ENCODE measurements at regions not wholly inside any gene's neighbourhood (a gene's known extent, or its start where the extent isn't known, plus 50 kb on each side); places are given as distances from the start of the nearest gene placed in this dataset.

- H3K4me1 ChIP-seq (ENCODE audit: control insufficient read depth in 1 of 2, low read depth in 2 of 2): peaks cover 27 to 37% of the 10 kb centered on the region in 2 donors
- TF ChIP-seq CTCF (IDR thresholded peaks at IDR 0.05): no peak
- no peak for ATAC-seq (ENCODE audit: insufficient number of reproducible peaks, low FRiP score, low read depth)
- H3K9me3 ChIP-seq: no peaks in the 10 kb centered on the region
- H3K27ac ChIP-seq: no peak overlapping the region
- H3K27me3 ChIP-seq (replicated peaks; ENCODE audit: insufficient read depth): no peaks in the 10 kb centered on the region
- DNase-seq (ENCODE audit: low spot score): no peak
- H3K36me3 ChIP-seq: no peaks in the 10 kb centered on the region
- H3K4me3 ChIP-seq: no peak overlapping the region
Measured at GRCh38 chr14:71665157-71665556, 267.1 kb upstream of the RGS6 start.

- H3K36me3 ChIP-seq: no peaks in the 10 kb centered on the region
- no peak for ATAC-seq (ENCODE audit: insufficient number of reproducible peaks, low FRiP score, low read depth)
- no peak overlapping the region for H3K27ac ChIP-seq
- H3K4me1 ChIP-seq (ENCODE audit: control insufficient read depth in 1 of 2, low read depth in 2 of 2): peaks cover 30 to 43% of the 10 kb centered on the region in 2 donors
- H3K27me3 ChIP-seq (replicated peaks; ENCODE audit: insufficient read depth): no peaks in the 10 kb centered on the region
- no peak for TF ChIP-seq CTCF (IDR thresholded peaks at IDR 0.05)
- H3K4me3 ChIP-seq: no peak overlapping the region
- no peak for DNase-seq (ENCODE audit: low spot score)
- H3K9me3 ChIP-seq: no peaks in the 10 kb centered on the region
Measured at GRCh38 chr14:71665781-71666180, 266.4 kb upstream of the RGS6 start.

- H3K27ac ChIP-seq: no peak overlapping the region
- TF ChIP-seq CTCF (IDR thresholded peaks at IDR 0.05): no peak
Measured at GRCh38 chr14:71666571-71667145, 265.6 kb upstream of the RGS6 start.

GRCh38 chr14:71668186-71668912 is 263.9 kb upstream of the RGS6 start:
- ATAC-seq (ENCODE audit: insufficient number of reproducible peaks, low FRiP score, low read depth) (no peak), DNase-seq (ENCODE audit: low spot score) (no peak)
- Histone ChIP-seq H3K4me3 (peak overlapping the region; percentile 18), H3K36me3 (peaks cover 3% of the 10 kb centered on the region), H3K27ac (peak overlapping the region; percentile 65 to 73), H3K9me3 (no peaks in the 10 kb centered on the region), H3K4me1 (ENCODE audit: control insufficient read depth in 1 of 2, low read depth in 2 of 2) (peaks cover 30 to 43% of the 10 kb centered on the region in 2 donors), H3K27me3 (replicated peaks; ENCODE audit: insufficient read depth) (no peaks in the 10 kb centered on the region)
- no peak for TF ChIP-seq CTCF (IDR thresholded peaks at IDR 0.05)

More at GRCh38 chr14:71666571-71667145, 265.6 kb upstream of the RGS6 start:
- H3K36me3 ChIP-seq: peaks cover 1% of the 10 kb centered on the region
- H3K27me3 ChIP-seq (replicated peaks; ENCODE audit: insufficient read depth): no peaks in the 10 kb centered on the region
- H3K4me1 ChIP-seq (ENCODE audit: control insufficient read depth in 1 of 2, low read depth in 2 of 2): peaks cover 30 to 43% of the 10 kb centered on the region in 2 donors
- no peaks in the 10 kb centered on the region for H3K9me3 ChIP-seq
- no peak overlapping the region for H3K4me3 ChIP-seq
- DNase-seq (ENCODE audit: low spot score) (no peak), ATAC-seq (ENCODE audit: insufficient number of reproducible peaks, low FRiP score, low read depth) (no peak)

- no peak for ATAC-seq (ENCODE audit: insufficient number of reproducible peaks, low FRiP score, low read depth)
Measured at GRCh38 chr14:71672596-71672995, 259.6 kb upstream of the RGS6 start.

More at GRCh38 chr14:71672596-71672995, 259.6 kb upstream of the RGS6 start:
- Histone ChIP-seq H3K36me3 (peaks cover 3% of the 10 kb centered on the region), H3K27ac (no peak overlapping the region), H3K4me1 (ENCODE audit: control insufficient read depth in 1 of 2, low read depth in 2 of 2) (peaks cover 24 to 31% of the 10 kb centered on the region in 2 donors), H3K9me3 (no peaks in the 10 kb centered on the region), H3K27me3 (replicated peaks; ENCODE audit: insufficient read depth) (no peaks in the 10 kb centered on the region), H3K4me3 (no peak overlapping the region)
- no peak for DNase-seq (ENCODE audit: low spot score)
- TF ChIP-seq CTCF (IDR thresholded peaks at IDR 0.05): no peak
